Testis (tissue), 2 donors: ENCODE measurements at regions not wholly inside any gene's neighbourhood (a gene's known extent, or its start where the extent isn't known, plus 50 kb on each side); places are given as distances from the start of the nearest gene placed in this dataset.

Source experiments
- DNase-seq: peaks from one replicate; pipeline ENCODE4 v3.0.0-alpha.2; 2019
- H3K27ac ChIP-seq, 2 donors: fragments of 200-600 bp; sonication (generic); one replicate each; pipeline ENCODE4 v1.5.1; 2019
- H3K27me3 ChIP-seq: fragments of 200-600 bp; sonication (generic); one replicate; pipeline ENCODE4 v1.5.1; 2019
- H3K36me3 ChIP-seq: fragments of 200-600 bp; sonication (generic); one replicate; pipeline ENCODE4 v1.5.1; 2017; ENCODE audit warnings: low read depth; ENCODE audit errors: missing control alignments
- H3K4me1 ChIP-seq: fragments of 200-600 bp; sonication (generic); one replicate; pipeline ENCODE4 v1.5.1; 2019
- H3K4me3 ChIP-seq, 2 donors: fragments of 200-600 bp; sonication (generic); one replicate each; pipeline ENCODE4 v1.5.1; 2017 to 2019
- H3K9me3 ChIP-seq: fragments of 200-600 bp; sonication (generic); one replicate; pipeline ENCODE4 v1.5.1; 2017
- CTCF ChIP-seq, 3 experiments: fragments of 450-650 bp in 2 of 3; fragments of 200-600 bp in 1 of 3; sonication (generic) in 1 of 3; IDR thresholded peaks; one replicate each; pipeline ENCODE4 v1.5.1; 2016 to 2019; ENCODE audit warnings: antibody characterized with exemption in 3 of 3, mild to moderate bottlenecking in 2 of 3, moderate library complexity in 1 of 3
- POLR2A ChIP-seq: fragments of 450-650 bp; IDR thresholded peaks from one replicate; pipeline ENCODE4 v1.6.1; 2017; ENCODE audit warnings: antibody characterized with exemption, mild to moderate bottlenecking, moderate library complexity
- WGBS, 2 donors: methylation state at CpG; one replicate each; pipeline ENCODE4 v1.1.5; 2018; 5-methylcytosine and 5-hydroxymethylcytosine counted together
- intact Hi-C: fragments of 100-400 bp; cut with DNase I; formaldehyde crosslinking; loops from one replicate; pipeline ENCODE4 v1.15.1; 2023; ENCODE audit warnings: low total_unique reads

DNA sequence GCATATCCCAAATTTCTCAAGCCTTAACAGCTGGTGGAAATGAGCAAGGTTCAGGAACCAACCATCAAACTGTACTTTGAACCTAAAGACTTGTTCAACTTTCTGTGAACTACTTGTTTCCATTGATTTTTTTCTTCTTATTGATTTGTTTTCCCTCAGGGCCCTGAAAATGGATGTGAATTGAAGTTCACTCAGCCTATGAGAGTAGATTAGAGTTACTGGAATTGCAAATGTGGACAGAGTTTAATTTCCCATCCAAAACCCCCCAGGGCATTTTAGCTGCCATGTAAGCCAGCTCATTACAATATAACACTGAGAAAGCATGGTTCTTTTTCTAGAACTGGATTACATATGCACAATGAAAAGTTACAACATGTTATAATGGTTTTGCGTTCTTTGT is 1105.7 kb downstream of the REEP3 start:
- no peak for DNase-seq
- Histone ChIP-seq H3K36me3 (no peaks in the 10 kb centered on the region), H3K9me3 (no peaks in the 10 kb centered on the region), H3K27me3 (no peaks in the 10 kb centered on the region), H3K4me1 (no peaks in the 10 kb centered on the region), H3K27ac (no peak overlapping the region), H3K4me3 (no peak overlapping the region)
- 86 to 91% methylated on average over 1 of the region's 1 CpG for WGBS, 2 donors
- intact Hi-C loops, result no loop called here
- TF ChIP-seq CTCF (IDR thresholded peaks at IDR 0.05), result no peak
- no peak for TF ChIP-seq POLR2A

- DNase-seq, result no peak
- no peak overlapping the region for H3K27ac ChIP-seq
- WGBS, 2 donors, result 50 to 52% methylated on average over 3 of the region's 3 CpGs
- H3K4me3 ChIP-seq, result no peak overlapping the region
- TF ChIP-seq CTCF (IDR thresholded peaks at IDR 0.05) (no peak), POLR2A (no peak)
- H3K9me3 ChIP-seq, result no peaks in the 10 kb centered on the region
- no peaks in the 10 kb centered on the region for H3K36me3 ChIP-seq
- intact Hi-C loops, result no loop called here
- H3K4me1 ChIP-seq, result no peaks in the 10 kb centered on the region
- no peaks in the 10 kb centered on the region for H3K27me3 ChIP-seq
These were observed 1109.3 kb downstream of the REEP3 start for GRCh38 chr10:64630534-64630933.

DNA sequence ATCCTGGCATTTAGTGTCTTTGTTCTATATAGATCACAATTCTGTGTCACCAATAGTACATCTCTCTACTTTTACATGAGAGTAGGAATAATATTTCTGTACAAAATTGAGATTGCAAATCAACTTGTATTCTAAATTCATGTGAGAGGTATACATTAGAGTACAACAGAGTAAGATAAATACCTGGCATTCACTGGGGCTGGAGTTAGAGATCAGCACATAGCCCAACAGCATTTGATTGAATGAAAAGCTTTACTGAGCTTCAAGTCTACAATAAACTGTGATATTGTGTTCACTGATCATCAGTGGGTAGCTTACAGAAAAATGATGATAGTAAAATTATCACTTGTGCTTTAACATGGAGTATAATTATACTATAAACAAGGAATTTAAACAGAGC is 1114.7 kb downstream of the REEP3 start:
- Histone ChIP-seq H3K9me3 (no peaks in the 10 kb centered on the region), H3K4me3 (no peak overlapping the region), H3K4me1 (no peaks in the 10 kb centered on the region), H3K27me3 (no peaks in the 10 kb centered on the region), H3K27ac (no peak overlapping the region), H3K36me3 (no peaks in the 10 kb centered on the region)
- intact Hi-C loops, result no loop called here
- TF ChIP-seq CTCF (IDR thresholded peaks at IDR 0.05) (no peak), POLR2A (no peak)
- no peak for DNase-seq

GRCh38 chr10:64636461-64636860 is 1115.3 kb downstream of the REEP3 start:
- H3K27ac ChIP-seq, result no peak overlapping the region
- no peak for DNase-seq

More at GRCh38 chr10:64636461-64636860, 1115.3 kb downstream of the REEP3 start:
- Histone ChIP-seq H3K4me1 (no peaks in the 10 kb centered on the region), H3K4me3 (no peak overlapping the region), H3K27me3 (no peaks in the 10 kb centered on the region), H3K9me3 (no peaks in the 10 kb centered on the region), H3K36me3 (no peaks in the 10 kb centered on the region)
- TF ChIP-seq CTCF (IDR thresholded peaks at IDR 0.05) (no peak), POLR2A (no peak)
- intact Hi-C loops, result no loop called here
- 74% methylated on average over 3 of the region's 3 CpGs for WGBS, 2 donors
